ENCODE measurements at regions not wholly inside any gene's neighbourhood (a gene's known extent, or its start where the extent isn't known, plus 50 kb on each side); places are given as distances from the start of the nearest gene placed in this dataset.

DNA sequence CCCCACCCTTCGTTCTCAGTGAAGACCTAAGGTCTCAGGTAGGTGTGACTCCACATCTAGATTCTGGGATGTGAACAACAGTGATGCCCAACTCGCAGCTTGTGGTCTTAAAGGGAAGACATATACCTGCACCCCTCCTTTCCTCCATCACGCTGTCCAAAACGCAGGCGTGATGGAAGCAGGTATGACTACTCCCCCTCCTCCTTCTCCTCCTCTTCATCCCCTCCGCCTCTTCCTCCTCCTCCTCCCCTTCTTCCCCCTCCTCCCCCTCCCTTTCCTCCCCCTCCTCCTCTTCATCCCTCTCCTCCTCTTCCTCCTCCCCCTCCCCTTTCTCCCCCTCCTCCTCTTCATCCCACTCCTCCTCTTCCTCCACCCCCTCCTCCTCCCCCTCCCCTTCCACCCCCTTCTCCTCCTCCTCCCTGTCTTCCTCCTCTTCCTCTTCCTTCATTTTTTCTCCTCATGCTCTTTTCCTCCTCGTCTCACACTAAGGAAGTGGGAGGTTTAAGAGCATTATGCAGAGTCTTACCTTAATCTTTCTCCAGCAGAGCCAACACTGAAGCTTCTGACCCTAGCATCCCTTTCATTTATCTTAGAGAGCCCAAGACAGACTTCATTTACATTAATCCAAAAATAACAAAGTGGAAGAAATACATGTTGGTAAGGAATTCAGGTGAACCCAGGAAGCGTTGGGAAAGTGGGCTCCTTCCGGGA, 352.5 kb downstream of the FOXL1 start:
- Mint-ChIP-seq H3K4me1 (ENCODE audit: low read depth) (peaks cover 16% of the 10 kb centered on the region), H3K27ac (no peak overlapping the region), H3K36me3 (ENCODE audit: insufficient read depth in 2 of 2) (no peaks in the 10 kb centered on the region), H3K27me3 (ENCODE audit: low read depth) (peaks cover 37% of the 10 kb centered on the region), H3K9me3 (no peaks in the 10 kb centered on the region), H3K4me3 (no peak overlapping the region)
- ATAC-seq (replicated peaks in 1 of 2) = no peak
- DNase-seq = no peak

- DNase-seq (no peak), ATAC-seq (replicated peaks in 1 of 2) (no peak)
- no peaks in the 10 kb centered on the region for H3K9me3 Mint-ChIP-seq
- H3K27me3 Mint-ChIP-seq (ENCODE audit: low read depth) = peaks cover 38% of the 10 kb centered on the region
- no peaks in the 10 kb centered on the region for H3K36me3 Mint-ChIP-seq (ENCODE audit: insufficient read depth in 2 of 2)
- no peak overlapping the region for H3K27ac Mint-ChIP-seq
- peaks cover 16% of the 10 kb centered on the region for H3K4me1 Mint-ChIP-seq (ENCODE audit: low read depth)
- no peak overlapping the region for H3K4me3 Mint-ChIP-seq
Observed at GRCh38 chr16:86931410-86931941, 353.1 kb downstream of the FOXL1 start.

GRCh38 chr16:86932130-86932982, 354.0 kb downstream of the FOXL1 start:
- ATAC-seq (replicated peaks in 1 of 2) (no peak), DNase-seq (no peak)
- no peak overlapping the region for H3K4me3 Mint-ChIP-seq
- H3K9me3 Mint-ChIP-seq = no peaks in the 10 kb centered on the region
- peaks cover 38% of the 10 kb centered on the region for H3K27me3 Mint-ChIP-seq (ENCODE audit: low read depth)
- H3K4me1 Mint-ChIP-seq (ENCODE audit: low read depth) = peaks cover 16% of the 10 kb centered on the region
- H3K27ac Mint-ChIP-seq = no peak overlapping the region
- no peaks in the 10 kb centered on the region for H3K36me3 Mint-ChIP-seq (ENCODE audit: insufficient read depth in 2 of 2)

DNA sequence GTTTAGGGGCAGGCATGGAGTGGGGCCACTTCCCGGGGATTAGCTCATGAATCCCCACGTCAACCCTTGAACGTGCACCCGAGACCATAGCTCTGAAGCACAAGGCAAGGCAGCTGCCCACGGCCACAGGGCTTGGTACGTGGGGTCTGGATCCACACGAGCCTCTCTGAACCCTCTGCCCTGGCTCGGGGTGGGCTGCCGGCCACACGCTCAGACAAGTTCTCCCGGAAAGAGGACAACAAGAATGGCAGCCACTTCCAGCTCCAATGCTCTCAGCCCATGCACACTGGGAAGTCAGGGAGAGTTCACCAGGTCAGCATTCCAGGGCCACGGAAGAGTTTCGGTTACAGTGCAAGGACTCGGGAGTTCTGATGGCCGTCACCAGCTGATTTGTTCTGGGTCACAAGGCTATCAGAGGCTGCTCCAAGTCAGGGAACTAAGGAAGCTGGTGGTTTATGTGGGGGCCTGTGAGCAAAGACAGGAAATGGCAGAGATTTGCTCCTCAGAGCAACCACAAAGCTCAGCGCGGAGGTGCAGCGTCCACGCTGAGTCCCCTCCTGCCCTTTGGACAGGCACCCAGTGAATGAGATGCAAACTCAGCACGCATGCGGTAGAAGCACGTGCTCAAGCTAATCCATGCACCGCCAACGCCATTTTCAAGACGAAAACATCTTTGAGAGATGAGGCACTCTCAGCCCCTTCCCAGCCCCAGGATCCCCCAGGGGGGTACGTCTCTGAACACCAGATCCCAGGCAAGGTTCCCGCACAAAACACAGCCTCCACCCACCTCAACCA, 356.4 kb downstream of the FOXL1 start:
- Mint-ChIP-seq H3K27me3 (ENCODE audit: low read depth) (peaks cover 18% of the 10 kb centered on the region), H3K36me3 (ENCODE audit: insufficient read depth in 2 of 2) (no peaks in the 10 kb centered on the region), H3K9me3 (peaks cover 0 to 3% of the 10 kb centered on the region in 2 donors), H3K4me3 (no peak overlapping the region), H3K4me1 (ENCODE audit: low read depth) (peaks cover 5% of the 10 kb centered on the region), H3K27ac (no peak overlapping the region)
- ATAC-seq (replicated peaks in 1 of 2) (no peak), DNase-seq (no peak)

GRCh38 chr16:86939609-86940008, 361.3 kb downstream of the FOXL1 start:
- no peak overlapping the region for H3K27ac Mint-ChIP-seq
- peaks cover 4% of the 10 kb centered on the region for H3K4me1 Mint-ChIP-seq (ENCODE audit: low read depth)
- H3K36me3 Mint-ChIP-seq (ENCODE audit: insufficient read depth in 2 of 2) = no peaks in the 10 kb centered on the region
- DNase-seq (no peak), ATAC-seq (replicated peaks in 1 of 2) (no peak)
- H3K27me3 Mint-ChIP-seq (ENCODE audit: low read depth) = peaks cover 15% of the 10 kb centered on the region
- peaks cover 0 to 8% of the 10 kb centered on the region in 2 donors for H3K9me3 Mint-ChIP-seq
- no peak overlapping the region for H3K4me3 Mint-ChIP-seq

DNA sequence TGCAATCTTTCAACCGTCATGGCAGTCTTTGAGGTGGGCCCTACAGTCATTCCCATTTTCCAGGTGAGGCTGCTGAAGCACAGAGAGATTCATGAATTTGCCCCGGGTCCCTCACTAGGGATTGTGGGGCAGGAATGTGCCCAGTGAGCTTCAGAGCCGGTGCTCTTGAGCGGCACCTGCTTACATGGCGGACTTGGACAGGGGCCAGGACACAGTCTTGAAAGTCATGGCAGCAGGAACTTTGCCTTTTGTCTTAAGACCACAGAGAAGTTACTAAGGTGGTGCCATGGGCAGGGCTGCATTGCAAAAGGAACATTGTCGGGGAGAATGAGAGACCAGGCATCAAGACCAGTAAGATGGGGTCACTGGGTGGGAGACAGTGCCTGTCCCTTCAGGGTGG, 363.4 kb downstream of the FOXL1 start:
- Mint-ChIP-seq H3K4me1 (ENCODE audit: low read depth) (no peaks in the 10 kb centered on the region), H3K9me3 (peaks cover 0 to 8% of the 10 kb centered on the region in 2 donors), H3K27ac (no peak overlapping the region), H3K27me3 (ENCODE audit: low read depth) (no peaks in the 10 kb centered on the region), H3K4me3 (no peak overlapping the region), H3K36me3 (ENCODE audit: insufficient read depth in 2 of 2) (no peaks in the 10 kb centered on the region)
- ATAC-seq (replicated peaks in 1 of 2) (no peak), DNase-seq (no peak)

DNA sequence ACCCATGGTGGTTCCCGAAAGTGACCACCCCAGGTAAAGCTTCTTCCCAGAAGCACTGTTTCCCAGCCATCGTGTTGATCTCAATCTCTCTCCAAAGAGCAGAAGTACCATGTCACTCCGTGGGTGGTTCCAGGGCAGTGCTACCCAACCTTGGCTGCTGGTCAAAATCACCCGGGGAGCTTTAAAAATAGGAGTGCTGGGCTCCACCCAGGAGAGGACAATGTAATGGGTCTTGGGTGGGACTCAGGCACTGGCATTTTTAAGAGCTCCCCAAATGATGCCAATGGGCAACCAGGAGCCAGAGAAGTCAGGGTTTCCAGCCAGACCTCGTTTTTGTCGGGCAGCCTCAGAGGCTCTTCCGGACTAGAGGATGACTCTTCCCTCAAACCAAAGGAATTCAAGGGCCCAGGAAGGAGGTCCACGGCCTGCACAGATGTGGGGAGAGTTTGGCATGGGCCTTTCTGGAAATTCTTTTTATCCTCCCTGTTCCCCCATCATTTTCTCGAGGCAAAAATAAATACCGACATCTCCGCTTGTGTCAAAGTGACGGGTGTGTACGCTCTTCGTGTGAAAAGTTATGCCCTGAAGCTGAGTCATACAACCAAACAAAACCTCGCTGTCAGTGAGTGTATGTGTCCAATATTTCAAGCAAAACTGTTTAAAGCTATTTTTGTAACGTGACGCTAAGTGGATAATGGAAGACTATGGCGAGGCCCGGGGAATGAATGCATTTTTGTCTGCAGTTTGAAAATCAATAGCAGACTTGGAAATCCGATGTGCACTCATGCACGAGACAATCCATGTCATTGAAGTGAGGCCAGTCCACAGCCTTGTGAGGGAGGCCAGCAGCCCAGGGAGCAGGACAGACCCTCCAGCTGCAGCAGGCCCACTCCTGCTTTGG, 364.1 kb downstream of the FOXL1 start:
- DNase-seq (no peak), ATAC-seq (replicated peaks in 1 of 2) (no peak)
- peaks cover 0 to 8% of the 10 kb centered on the region in 2 donors for H3K9me3 Mint-ChIP-seq
- H3K27me3 Mint-ChIP-seq (ENCODE audit: low read depth) = no peaks in the 10 kb centered on the region
- H3K27ac Mint-ChIP-seq = no peak overlapping the region
- H3K36me3 Mint-ChIP-seq (ENCODE audit: insufficient read depth in 2 of 2) = no peaks in the 10 kb centered on the region
- no peaks in the 10 kb centered on the region for H3K4me1 Mint-ChIP-seq (ENCODE audit: low read depth)
- no peak overlapping the region for H3K4me3 Mint-ChIP-seq

GRCh38 chr16:86945166-86945900, 367.0 kb downstream of the FOXL1 start:
- ATAC-seq (replicated peaks in 1 of 2) (no peak), DNase-seq (no peak)
- no peaks in the 10 kb centered on the region for H3K36me3 Mint-ChIP-seq (ENCODE audit: insufficient read depth in 2 of 2)
- H3K9me3 Mint-ChIP-seq = no peaks in the 10 kb centered on the region
- no peaks in the 10 kb centered on the region for H3K4me1 Mint-ChIP-seq (ENCODE audit: low read depth)
- H3K4me3 Mint-ChIP-seq = no peak overlapping the region
- H3K27me3 Mint-ChIP-seq (ENCODE audit: low read depth) = no peaks in the 10 kb centered on the region
- no peak overlapping the region for H3K27ac Mint-ChIP-seq

- Mint-ChIP-seq H3K27ac (no peak overlapping the region), H3K4me3 (no peak overlapping the region), H3K36me3 (ENCODE audit: insufficient read depth in 2 of 2) (no peaks in the 10 kb centered on the region), H3K4me1 (ENCODE audit: low read depth) (no peaks in the 10 kb centered on the region), H3K9me3 (no peaks in the 10 kb centered on the region), H3K27me3 (ENCODE audit: low read depth) (no peaks in the 10 kb centered on the region)
- ATAC-seq (replicated peaks in 1 of 2) (no peak), DNase-seq (no peak)
Observed at GRCh38 chr16:86946396-86946795, 368.0 kb downstream of the FOXL1 start.

DNA sequence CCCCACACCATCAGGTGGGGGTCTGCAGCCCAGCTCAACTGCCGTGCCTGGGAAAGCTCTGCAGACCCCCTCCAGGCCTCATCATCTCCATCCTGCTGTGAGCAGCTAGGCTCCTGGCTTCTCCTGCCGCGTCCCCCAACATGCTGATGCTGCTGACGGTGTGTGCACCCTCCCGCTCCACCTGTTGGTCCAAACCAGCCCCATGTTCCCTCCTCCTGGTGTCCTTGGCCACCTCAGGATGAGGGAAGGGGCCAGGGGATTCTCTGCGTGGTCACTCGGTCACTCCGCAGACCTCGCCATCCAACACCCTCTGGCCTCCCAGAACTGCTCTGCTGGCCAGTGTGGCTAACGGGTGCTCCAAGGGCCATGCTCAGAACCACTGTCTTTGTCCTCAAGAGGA, 368.6 kb downstream of the FOXL1 start:
- Mint-ChIP-seq H3K36me3 (ENCODE audit: insufficient read depth in 2 of 2) (no peaks in the 10 kb centered on the region), H3K4me3 (no peak overlapping the region), H3K4me1 (ENCODE audit: low read depth) (no peaks in the 10 kb centered on the region), H3K27me3 (ENCODE audit: low read depth) (no peaks in the 10 kb centered on the region), H3K27ac (no peak overlapping the region), H3K9me3 (no peaks in the 10 kb centered on the region)
- no peak for DNase-seq
- no peak for ATAC-seq (replicated peaks in 1 of 2)

- no peak for ATAC-seq (replicated peaks in 1 of 2)
Observed at GRCh38 chr16:86948046-86948445, 369.1 kb downstream of the C16orf95 start.

GRCh38 chr16:86949116-86949515, 368.1 kb downstream of the C16orf95 start:
- Mint-ChIP-seq H3K27me3 (ENCODE audit: low read depth) (peaks cover 5% of the 10 kb centered on the region), H3K27ac (no peak overlapping the region), H3K4me3 (no peak overlapping the region), H3K4me1 (ENCODE audit: low read depth) (no peaks in the 10 kb centered on the region), H3K9me3 (no peaks in the 10 kb centered on the region), H3K36me3 (ENCODE audit: insufficient read depth in 2 of 2) (no peaks in the 10 kb centered on the region)
- ATAC-seq (replicated peaks in 1 of 2) = no peak
- no peak for DNase-seq

More at GRCh38 chr16:86948046-86948445, 369.1 kb downstream of the C16orf95 start:
- no peak for DNase-seq
- peaks cover 4% of the 10 kb centered on the region for H3K27me3 Mint-ChIP-seq (ENCODE audit: low read depth)
- no peaks in the 10 kb centered on the region for H3K36me3 Mint-ChIP-seq (ENCODE audit: insufficient read depth in 2 of 2)
- no peaks in the 10 kb centered on the region for H3K4me1 Mint-ChIP-seq (ENCODE audit: low read depth)
- no peak overlapping the region for H3K4me3 Mint-ChIP-seq
- no peaks in the 10 kb centered on the region for H3K9me3 Mint-ChIP-seq
- no peak overlapping the region for H3K27ac Mint-ChIP-seq

Measured in activated T-cell treated with anti-CD3 and anti-CD28 coated beads, Interleukin-2, amount 50 U/mL, for 72 hours (primary cell).